NCI-H1694 treated with DMSO at 0.1 percent for 48 hours (cell line): ENCODE measurements at regions not wholly inside any gene's neighbourhood (a gene's known extent, or its start where the extent isn't known, plus 50 kb on each side); places are given as distances from the start of the nearest gene placed in this dataset.
"Not testable (repeated sequence)": the region's sequence is repeated elsewhere in the genome, so short reads cannot be mapped to it uniquely, and the experiment has no call there.

Source experiments
- DNase-seq: peaks from one replicate; lab custom pipeline; 2025; lab: John Stamatoyannopoulos, UW

DNA sequence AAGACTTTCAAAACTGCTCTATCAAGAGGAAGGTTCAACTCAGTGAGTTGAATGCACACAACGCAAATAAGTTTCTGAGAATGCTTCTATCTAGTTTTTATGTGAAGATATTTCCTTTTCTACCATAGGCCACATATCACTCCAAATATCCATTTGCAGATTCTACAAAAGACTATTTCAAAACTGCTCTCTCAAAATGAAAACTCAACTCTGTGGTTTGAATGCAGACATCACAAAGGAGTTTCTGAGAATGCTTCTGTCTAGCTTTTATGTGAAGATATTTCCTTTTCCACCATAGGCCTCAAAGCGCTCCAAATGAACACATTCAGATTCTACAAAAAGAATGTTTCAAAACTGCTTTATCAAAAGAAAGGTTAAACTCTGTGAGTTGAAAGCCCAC lies 1093.1 kb upstream of the DEFB115 start:
- not testable (repeated sequence) for DNase-seq

DNA sequence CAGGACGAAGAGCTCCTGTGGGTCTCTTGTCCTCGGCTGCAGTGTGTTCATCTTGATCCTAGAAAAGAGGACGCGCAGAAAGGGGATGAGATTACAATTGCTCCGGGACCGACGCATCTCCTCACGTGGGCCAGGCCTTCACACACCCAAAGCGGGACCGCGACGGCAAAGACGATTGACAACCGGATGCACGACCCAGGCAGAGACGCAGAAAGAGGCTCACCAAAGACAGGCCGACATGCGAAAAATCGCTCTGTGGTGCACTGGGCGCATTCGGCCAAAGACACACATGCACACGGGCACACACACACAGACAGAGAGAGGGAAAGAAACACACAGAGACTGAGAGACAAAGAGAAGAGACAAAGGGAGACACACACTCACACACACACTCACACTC lies 1089.9 kb upstream of the DEFB115 start:
- DNase-seq: no peak

GRCh38 chr20:30168025-30168799 lies 1089.3 kb upstream of the DEFB115 start:
- no peak for DNase-seq

GRCh38 chr20:30168800-30169138 lies 1088.7 kb upstream of the DEFB115 start:
- DNase-seq: no peak

DNA sequence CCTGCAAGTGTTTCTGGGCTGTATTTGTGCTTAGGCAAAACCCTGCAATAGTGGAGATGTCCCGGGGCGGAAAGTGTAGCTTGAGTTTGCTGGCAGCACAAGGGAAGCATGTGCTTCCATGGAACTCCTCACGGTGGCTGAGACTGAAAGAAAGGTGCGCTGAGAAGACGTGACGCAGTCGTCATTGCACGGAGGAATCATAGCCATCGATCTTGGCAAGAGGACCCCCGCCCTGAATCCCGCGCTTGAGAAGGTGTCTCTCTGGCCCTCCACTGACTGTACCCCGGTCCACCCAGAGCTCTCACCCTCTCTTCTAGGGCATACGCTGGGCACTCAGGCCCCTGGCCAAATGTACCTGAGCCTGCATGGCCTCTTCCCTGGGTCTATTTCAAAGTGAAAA lies 1081.8 kb upstream of the DEFB115 start:
- no peak for DNase-seq

- DNase-seq: not testable (repeated sequence)
These were observed 1074.3 kb upstream of the DEFB115 start for GRCh38 chr20:30183124-30183523.

- DNase-seq: not testable (repeated sequence)
These were observed 1065.7 kb upstream of the DEFB115 start for GRCh38 chr20:30191785-30192184.

- DNase-seq: not testable (repeated sequence)
These were observed 1023.0 kb upstream of the DEFB115 start for GRCh38 chr20:30234477-30234876.

DNA sequence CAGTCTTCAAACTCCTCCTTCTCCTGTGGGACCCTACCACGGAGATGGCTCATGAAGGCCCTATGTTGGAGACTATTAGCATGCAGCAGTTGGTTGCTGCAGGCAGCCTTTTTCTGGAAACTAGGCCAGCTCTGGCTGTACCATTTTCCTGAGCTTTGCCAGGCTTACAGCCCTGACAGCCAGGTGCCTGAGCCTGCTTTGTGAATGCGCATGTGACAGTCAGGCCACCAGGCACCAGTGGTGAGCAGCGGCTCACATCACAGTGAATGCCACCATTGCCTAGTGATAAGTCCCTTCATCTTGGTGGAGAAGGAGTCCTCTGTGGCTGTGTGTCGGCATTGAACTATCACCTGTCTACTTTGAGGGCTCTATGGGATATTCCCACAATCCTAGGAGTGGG lies 982.4 kb upstream of the DEFB115 start:
- not testable (repeated sequence) for DNase-seq

- DNase-seq: no peak
These were observed 975.8 kb upstream of the DEFB115 start for GRCh38 chr20:30281584-30282197.

- not testable (repeated sequence) for DNase-seq
These were observed 973.8 kb upstream of the DEFB115 start for GRCh38 chr20:30283476-30284280.

- no peak for DNase-seq
These were observed 973.1 kb upstream of the DEFB115 start for GRCh38 chr20:30284281-30284905.

GRCh38 chr20:30285677-30286076 lies 971.8 kb upstream of the DEFB115 start:
- no peak for DNase-seq

DNA sequence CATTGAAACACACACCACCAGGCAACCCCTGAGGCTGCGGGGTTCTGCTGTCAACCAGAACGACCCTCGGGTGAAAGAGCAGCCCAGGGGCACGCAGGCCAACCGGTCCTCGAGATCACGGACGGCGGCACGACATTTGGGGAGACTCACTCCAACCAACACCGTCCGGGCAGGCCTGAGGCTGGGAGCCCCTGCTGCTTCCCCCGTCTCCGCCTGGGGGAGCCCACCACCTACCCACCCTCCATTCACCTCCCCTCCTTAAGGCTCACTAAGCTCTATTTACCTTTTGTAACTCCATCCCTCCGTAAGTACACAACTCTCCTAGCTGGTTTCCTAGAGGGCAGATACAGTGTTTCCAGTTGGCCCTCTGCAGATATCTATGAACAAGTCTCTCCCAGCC lies 971.3 kb upstream of the DEFB115 start:
- no peak for DNase-seq

DNA sequence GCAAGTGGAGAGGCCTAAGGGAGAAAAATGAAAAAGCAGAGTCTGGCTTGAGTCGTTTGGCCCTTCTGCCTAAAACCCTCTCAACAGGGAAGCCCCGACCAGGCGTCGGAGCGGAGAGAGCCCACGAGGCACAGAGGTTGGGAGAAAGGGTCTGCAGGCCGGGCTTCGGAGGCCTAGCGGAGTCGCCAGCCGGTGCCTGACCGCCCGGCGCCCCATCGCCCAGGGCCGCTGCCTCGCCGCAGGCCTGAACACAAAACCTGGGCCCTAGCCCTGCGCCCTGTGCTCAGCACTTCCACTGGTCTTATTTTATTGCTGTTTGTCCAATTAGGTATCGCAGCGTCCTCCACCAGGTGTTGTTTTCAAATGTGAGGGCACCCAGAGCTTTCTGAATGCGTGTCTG lies 970.0 kb upstream of the DEFB115 start:
- DNase-seq: not testable (repeated sequence)

GRCh38 chr20:30288346-30288745 lies 969.1 kb upstream of the DEFB115 start:
- DNase-seq: no peak

GRCh38 chr20:30289049-30289448 lies 968.4 kb upstream of the DEFB115 start:
- not testable (repeated sequence) for DNase-seq

GRCh38 chr20:30289711-30290141 lies 967.7 kb upstream of the DEFB115 start:
- not testable (repeated sequence) for DNase-seq

DNA sequence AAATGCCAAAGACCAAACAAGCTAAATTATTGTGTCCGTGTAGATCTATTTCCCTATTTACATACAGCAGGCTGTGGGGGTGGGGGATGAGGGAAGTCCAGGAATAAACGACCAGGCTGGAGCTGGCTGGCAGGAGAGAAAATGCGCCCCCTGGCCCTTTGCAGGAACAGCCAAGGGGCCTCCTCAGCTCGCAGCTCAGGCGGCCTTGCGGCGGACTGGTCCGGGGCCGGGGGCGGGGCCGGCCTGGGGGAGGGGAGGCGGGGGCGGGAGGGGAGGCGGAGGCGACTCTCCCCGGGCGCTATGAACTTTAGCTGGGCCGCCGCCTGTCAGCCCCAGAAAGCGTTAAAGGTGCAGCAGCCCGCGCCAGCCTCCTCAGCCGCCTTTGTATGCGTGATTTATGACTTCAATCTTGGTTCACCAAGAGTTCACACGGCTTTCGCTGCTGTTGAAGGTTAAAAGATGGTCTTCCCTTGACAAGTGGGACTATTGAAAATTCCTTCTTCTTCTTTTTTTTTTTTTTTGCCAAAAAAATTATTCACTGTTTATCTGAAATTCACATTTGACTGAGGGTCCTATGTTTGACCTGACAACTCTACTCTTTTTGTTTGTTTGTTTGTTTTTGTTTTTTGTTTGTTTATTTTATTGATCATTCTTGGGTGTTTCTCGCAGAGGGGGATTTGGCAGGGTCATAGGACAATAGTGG lies 967.0 kb upstream of the DEFB115 start:
- DNase-seq: not testable (repeated sequence)

GRCh38 chr20:30291064-30291379 lies 966.4 kb upstream of the DEFB115 start:
- DNase-seq: not testable (repeated sequence)

- DNase-seq: not testable (repeated sequence)
These were observed 965.8 kb upstream of the DEFB115 start for GRCh38 chr20:30291686-30292085.

- not testable (repeated sequence) for DNase-seq
These were observed 962.1 kb upstream of the DEFB115 start for GRCh38 chr20:30295396-30295795.
